Thoracic aorta (tissue), 2 donors: ENCODE measurements at regions not wholly inside any gene's neighbourhood (a gene's known extent, or its start where the extent isn't known, plus 50 kb on each side); places are given as distances from the start of the nearest gene placed in this dataset.
A peak's percentile ranks its signal among the peaks of the same experiment; 100 is the strongest.

Experiments
- ATAC-seq: fragments of 150-250 bp; one replicate; pipeline ENCODE4 v1.8.0; 2017; ENCODE audit warnings: low read depth; ENCODE audit not compliant: insufficient number of reproducible peaks, low FRiP score
- DNase-seq: peaks from one replicate; pipeline ENCODE4 v3.0.0-alpha.2; 2020; ENCODE audit warnings: low spot score
- H3K27ac ChIP-seq, 2 donors: fragments of 200-600 bp; sonication (generic); 1 replicate in 1 of 2; 2 replicates in 1 of 2; pipeline ENCODE4 v1.5.1; 2016; ENCODE audit warnings: mild to moderate bottlenecking in 2 of 2, moderate library complexity in 2 of 2
- H3K27me3 ChIP-seq: fragments of 200-600 bp; sonication (generic); replicated peaks from 2 replicates; pipeline ENCODE4 v1.6.0; 2016; ENCODE audit warnings: mild to moderate bottlenecking; ENCODE audit not compliant: insufficient read depth
- H3K36me3 ChIP-seq: fragments of 200-600 bp; sonication (generic); one replicate; pipeline ENCODE4 v1.5.1; 2016
- H3K4me1 ChIP-seq, 2 donors: fragments of 200-600 bp; sonication (generic); 1 replicate in 1 of 2; 2 replicates in 1 of 2; pipeline versions ENCODE4 v1.5.1 to v1.6.0; 2016; ENCODE audit warnings: low read depth in 2 of 2, mild to moderate bottlenecking in 1 of 2; ENCODE audit not compliant: control insufficient read depth in 1 of 2
- H3K4me3 ChIP-seq: fragments of 200-600 bp; sonication (generic); 2 replicates; pipeline ENCODE4 v1.5.1; 2016; ENCODE audit warnings: mild to moderate bottlenecking
- H3K9me3 ChIP-seq: fragments of 200-600 bp; sonication (generic); 2 replicates; pipeline ENCODE4 v1.5.1; 2016
- TF ChIP-seq, protein P1 (sequence below): fragments of 200-600 bp; sonication (generic); IDR thresholded peaks from one replicate; pipeline ENCODE4 v1.5.1; 2019; ENCODE audit warnings: antibody characterized with exemption

GRCh38 chr9:110143950-110144545 is 63.9 kb downstream of the C9orf152 start:
- no peak overlapping the region for H3K4me3 ChIP-seq
- no peaks in the 10 kb centered on the region for H3K9me3 ChIP-seq
- H3K27ac ChIP-seq: peak overlapping the region in 1 of 2 donors; percentile 28
- ATAC-seq: no peak
- no peak for DNase-seq
- H3K4me1 ChIP-seq: peaks cover 40 to 82% of the 10 kb centered on the region in 2 donors
- H3K36me3 ChIP-seq: no peaks in the 10 kb centered on the region
- TF ChIP-seq, protein P1, sequence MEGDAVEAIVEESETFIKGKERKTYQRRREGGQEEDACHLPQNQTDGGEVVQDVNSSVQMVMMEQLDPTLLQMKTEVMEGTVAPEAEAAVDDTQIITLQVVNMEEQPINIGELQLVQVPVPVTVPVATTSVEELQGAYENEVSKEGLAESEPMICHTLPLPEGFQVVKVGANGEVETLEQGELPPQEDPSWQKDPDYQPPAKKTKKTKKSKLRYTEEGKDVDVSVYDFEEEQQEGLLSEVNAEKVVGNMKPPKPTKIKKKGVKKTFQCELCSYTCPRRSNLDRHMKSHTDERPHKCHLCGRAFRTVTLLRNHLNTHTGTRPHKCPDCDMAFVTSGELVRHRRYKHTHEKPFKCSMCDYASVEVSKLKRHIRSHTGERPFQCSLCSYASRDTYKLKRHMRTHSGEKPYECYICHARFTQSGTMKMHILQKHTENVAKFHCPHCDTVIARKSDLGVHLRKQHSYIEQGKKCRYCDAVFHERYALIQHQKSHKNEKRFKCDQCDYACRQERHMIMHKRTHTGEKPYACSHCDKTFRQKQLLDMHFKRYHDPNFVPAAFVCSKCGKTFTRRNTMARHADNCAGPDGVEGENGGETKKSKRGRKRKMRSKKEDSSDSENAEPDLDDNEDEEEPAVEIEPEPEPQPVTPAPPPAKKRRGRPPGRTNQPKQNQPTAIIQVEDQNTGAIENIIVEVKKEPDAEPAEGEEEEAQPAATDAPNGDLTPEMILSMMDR: no peak
- H3K27me3 ChIP-seq: no peaks in the 10 kb centered on the region

DNA sequence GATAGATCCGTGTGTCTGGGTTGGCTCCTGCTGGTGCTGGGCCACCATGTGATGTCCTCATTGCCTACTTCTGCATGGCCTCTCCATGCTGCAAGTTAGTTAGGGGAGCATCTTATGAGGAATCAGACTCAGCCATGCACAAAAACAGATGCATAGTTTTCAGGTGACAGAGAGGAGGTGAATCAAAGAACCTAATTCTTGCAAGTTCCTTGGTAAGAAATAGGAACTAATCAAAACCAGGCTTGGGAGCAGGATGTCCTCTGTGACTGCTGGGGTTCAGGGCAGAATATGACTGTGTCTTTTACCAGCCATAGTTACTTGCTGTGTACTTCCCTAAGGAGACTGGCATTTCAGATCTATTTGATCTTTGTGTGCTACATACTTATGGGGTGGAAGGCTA is 61.6 kb downstream of the C9orf152 start:
- ATAC-seq (no peak), DNase-seq (no peak)
- Histone ChIP-seq H3K36me3 (no peaks in the 10 kb centered on the region), H3K9me3 (no peaks in the 10 kb centered on the region), H3K27me3 (no peaks in the 10 kb centered on the region), H3K27ac (no peak overlapping the region), H3K4me1 (peaks cover 39 to 70% of the 10 kb centered on the region in 2 donors), H3K4me3 (no peak overlapping the region)
- TF ChIP-seq, protein P1: no peak

DNA sequence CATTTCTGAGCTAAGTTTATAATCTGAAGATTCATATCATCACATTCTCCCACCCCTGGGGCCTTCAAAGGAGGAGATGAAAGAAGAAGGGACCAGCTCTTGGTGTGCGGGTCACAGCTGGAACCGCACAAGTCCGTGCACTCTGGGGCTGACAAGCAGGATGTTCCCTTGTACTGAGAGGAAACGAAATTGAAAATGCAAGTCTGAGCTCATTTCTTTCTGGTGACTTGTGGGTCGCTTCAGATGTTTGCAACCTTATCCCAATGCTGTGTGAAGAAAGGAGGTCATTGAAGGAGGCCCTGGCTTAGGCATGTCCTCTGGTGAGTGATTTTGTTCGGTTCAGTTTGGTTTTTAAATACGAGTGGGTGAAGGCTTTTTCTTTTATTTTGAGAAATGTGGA is 59.6 kb downstream of the C9orf152 start:
- peaks cover 23 to 70% of the 10 kb centered on the region in 2 donors for H3K4me1 ChIP-seq
- no peak for DNase-seq
- TF ChIP-seq, protein P1: no peak
- ATAC-seq: no peak
- H3K9me3 ChIP-seq: no peaks in the 10 kb centered on the region
- no peaks in the 10 kb centered on the region for H3K36me3 ChIP-seq
- H3K27ac ChIP-seq: peak overlapping the region in 1 of 2 donors; percentile 20
- H3K27me3 ChIP-seq: no peaks in the 10 kb centered on the region
- H3K4me3 ChIP-seq: peak overlapping the region; percentile 16

DNA sequence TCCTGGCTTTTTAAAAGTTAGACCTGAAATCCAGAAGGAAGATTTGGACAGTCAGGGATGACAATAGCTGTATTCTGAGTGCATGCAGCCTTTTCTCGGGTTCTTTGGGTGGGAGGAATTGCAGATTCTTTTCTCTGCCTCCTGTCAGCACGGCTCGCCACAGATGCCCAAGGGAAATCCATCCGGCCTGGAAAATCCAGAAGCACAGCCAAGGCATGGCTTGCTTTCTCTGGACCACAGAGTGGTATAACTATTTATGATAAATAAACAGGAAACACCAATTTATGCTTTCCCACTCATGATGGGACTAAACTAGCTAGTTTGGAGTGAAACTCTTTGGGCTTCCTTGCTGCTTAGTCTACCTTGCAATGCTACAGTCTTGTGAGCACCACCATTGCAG is 59.1 kb downstream of the C9orf152 start:
- ATAC-seq: no peak
- no peaks in the 10 kb centered on the region for H3K9me3 ChIP-seq
- DNase-seq: no peak
- no peaks in the 10 kb centered on the region for H3K36me3 ChIP-seq
- H3K27me3 ChIP-seq: no peaks in the 10 kb centered on the region
- TF ChIP-seq, protein P1: no peak
- peak overlapping the region; percentile 16 for H3K4me3 ChIP-seq
- peaks cover 18 to 65% of the 10 kb centered on the region in 2 donors for H3K4me1 ChIP-seq
- H3K27ac ChIP-seq: peak overlapping the region in 1 of 2 donors; percentile 20
